Adrenal gland (tissue), 9 donors: ENCODE measurements at regions not wholly inside any gene's neighbourhood (a gene's known extent, or its start where the extent isn't known, plus 50 kb on each side); places are given as distances from the start of the nearest gene placed in this dataset.

Source experiments
- DNase-seq, 7 donors: peaks; one replicate each; pipeline ENCODE4 v3.0.0-alpha.2; 2019 to 2020
- H3K27ac ChIP-seq, 5 donors: fragments of 200-600 bp; sonication (generic) in 4 of 5; 1 replicate in 3 of 5; 2 replicates in 2 of 5; pipeline versions ENCODE4 v1.5.1 to v1.8.0; 2016 to 2020; ENCODE audit warnings: mild to moderate bottlenecking in 1 of 5
- H3K27me3 ChIP-seq: fragments of 200-600 bp; 2 replicates; pipeline ENCODE4 v1.8.0; 2021
- H3K36me3 ChIP-seq, 2 donors: fragments of 200-600 bp; replicated peaks in 1 of 2; 1 replicate in 1 of 2; 2 replicates in 1 of 2; pipeline versions ENCODE4 v1.5.1 to v1.8.0; 2018 to 2022
- H3K4me1 ChIP-seq, 2 donors: fragments of 200-600 bp; replicated peaks in 1 of 2; 1 replicate in 1 of 2; 2 replicates in 1 of 2; pipeline versions ENCODE4 v1.5.1 to v1.8.0; 2018 to 2021
- H3K4me3 ChIP-seq, 4 donors: fragments of 200-600 bp; sonication (generic) in 3 of 4; one replicate each; pipeline ENCODE4 v1.5.1; 2016 to 2018
- H3K9me3 ChIP-seq, 3 donors: fragments of 200-600 bp; sonication (generic) in 1 of 3; replicated peaks in 1 of 3; 1 replicate in 2 of 3; 2 replicates in 1 of 3; pipeline versions ENCODE4 v1.5.1 to v1.8.0; 2016 to 2021
- POLR2A ChIP-seq, 2 donors: fragments of 450-650 bp; IDR thresholded peaks; one replicate each; pipeline ENCODE4 v1.6.1; 2017; ENCODE audit warnings: antibody characterized with exemption in 2 of 2, mild to moderate bottlenecking in 2 of 2, moderate library complexity in 1 of 2
- WGBS, 4 donors: extraction: QIAGEN DNeasy Blood & Tissue Kit in 2 of 4; methylation state at CpG; one replicate each; pipeline versions ENCODE4 v1.1.5 to v1.1.7; 2013 to 2017; 5-methylcytosine and 5-hydroxymethylcytosine counted together
- intact Hi-C, 2 donors: fragments of 100-400 bp; cut with DNase I; formaldehyde crosslinking; loops; one replicate each; pipeline versions ENCODE4 v1.14.1 to v1.15.0; 2022 to 2023
- TF ChIP-seq, protein P1 (sequence below), 6 experiments: fragments of 450-650 bp in 4 of 6; fragments of 200-600 bp in 2 of 6; sonication (generic) in 1 of 6; IDR thresholded peaks; 1 replicate in 5 of 6; 2 replicates in 1 of 6; pipeline versions ENCODE4 v1.5.1 to v1.8.0; 2016 to 2021; ENCODE audit warnings: antibody characterized with exemption in 6 of 6, mild to moderate bottlenecking in 2 of 6, moderate library complexity in 1 of 6
- donor health status: healthy with polysubstance abuse.
- donor health status: Bipolar disorder and iron deficiency.
- donor health status: DM: yes; HTN: yes; CAD: no.
- donor health status: DM: no; HTN: no; CAD: no.
- donor health status: DM: no; HTN: no; CAD: no.

DNA sequence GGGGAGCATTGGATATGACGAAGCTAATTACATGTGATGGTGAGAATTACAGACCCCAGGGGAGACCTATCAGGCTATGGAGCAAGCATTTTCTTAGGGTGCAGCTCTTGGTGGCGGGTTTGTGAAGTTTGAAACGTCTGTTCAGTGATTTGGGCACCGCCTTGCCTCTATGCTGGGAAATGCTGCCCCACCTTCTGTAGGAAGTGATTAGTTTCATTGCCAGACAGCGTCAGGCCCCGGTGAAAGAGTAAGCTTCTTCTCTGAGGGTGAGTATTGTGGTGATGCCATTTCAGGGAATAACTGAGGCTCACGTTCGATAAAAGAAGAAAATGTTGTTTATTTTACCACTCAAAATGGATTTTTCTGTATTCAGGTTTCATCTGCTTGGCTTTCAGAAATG lies 186.2 kb upstream of the CDH2 start:
- Histone ChIP-seq H3K9me3 (no peaks in the 10 kb centered on the region), H3K4me1 (no peaks in the 10 kb centered on the region), H3K27me3 (no peaks in the 10 kb centered on the region), H3K4me3 (no peak overlapping the region), H3K36me3 (no peaks in the 10 kb centered on the region), H3K27ac (no peak overlapping the region)
- TF ChIP-seq, protein P1, sequence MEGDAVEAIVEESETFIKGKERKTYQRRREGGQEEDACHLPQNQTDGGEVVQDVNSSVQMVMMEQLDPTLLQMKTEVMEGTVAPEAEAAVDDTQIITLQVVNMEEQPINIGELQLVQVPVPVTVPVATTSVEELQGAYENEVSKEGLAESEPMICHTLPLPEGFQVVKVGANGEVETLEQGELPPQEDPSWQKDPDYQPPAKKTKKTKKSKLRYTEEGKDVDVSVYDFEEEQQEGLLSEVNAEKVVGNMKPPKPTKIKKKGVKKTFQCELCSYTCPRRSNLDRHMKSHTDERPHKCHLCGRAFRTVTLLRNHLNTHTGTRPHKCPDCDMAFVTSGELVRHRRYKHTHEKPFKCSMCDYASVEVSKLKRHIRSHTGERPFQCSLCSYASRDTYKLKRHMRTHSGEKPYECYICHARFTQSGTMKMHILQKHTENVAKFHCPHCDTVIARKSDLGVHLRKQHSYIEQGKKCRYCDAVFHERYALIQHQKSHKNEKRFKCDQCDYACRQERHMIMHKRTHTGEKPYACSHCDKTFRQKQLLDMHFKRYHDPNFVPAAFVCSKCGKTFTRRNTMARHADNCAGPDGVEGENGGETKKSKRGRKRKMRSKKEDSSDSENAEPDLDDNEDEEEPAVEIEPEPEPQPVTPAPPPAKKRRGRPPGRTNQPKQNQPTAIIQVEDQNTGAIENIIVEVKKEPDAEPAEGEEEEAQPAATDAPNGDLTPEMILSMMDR (IDR thresholded peaks at IDR 0.05): no peak
- TF ChIP-seq POLR2A (IDR thresholded peaks at IDR 0.05): no peak
- DNase-seq: no peak
- WGBS, 4 donors: 78 to 86% (median 84%) methylated on average over 8 of the region's 8 CpGs
- intact Hi-C loops: no loop called here

- Histone ChIP-seq H3K9me3 (no peaks in the 10 kb centered on the region), H3K4me3 (no peak overlapping the region), H3K27me3 (no peaks in the 10 kb centered on the region), H3K27ac (no peak overlapping the region), H3K4me1 (no peaks in the 10 kb centered on the region), H3K36me3 (no peaks in the 10 kb centered on the region)
- WGBS, 4 donors: 79 to 88% (median 81%) methylated on average over 4 of the region's 4 CpGs
- DNase-seq: no peak
- no peak for TF ChIP-seq POLR2A (IDR thresholded peaks at IDR 0.05)
- TF ChIP-seq, protein P1 (IDR thresholded peaks at IDR 0.05): no peak
- intact Hi-C loops: no loop called here
Observed at GRCh38 chr18:28359176-28359575, 182.2 kb upstream of the CDH2 start.

GRCh38 chr18:28357766-28358401 lies 181.0 kb upstream of the CDH2 start:
- H3K4me1 ChIP-seq: no peaks in the 10 kb centered on the region
- intact Hi-C loops: no loop called here
- no peak overlapping the region for H3K4me3 ChIP-seq
- TF ChIP-seq POLR2A (IDR thresholded peaks at IDR 0.05): no peak
- TF ChIP-seq, protein P1 (IDR thresholded peaks at IDR 0.05): no peak
- H3K9me3 ChIP-seq: no peaks in the 10 kb centered on the region
- H3K27me3 ChIP-seq: no peaks in the 10 kb centered on the region
- no peaks in the 10 kb centered on the region for H3K36me3 ChIP-seq
- WGBS, 4 donors: 76 to 80% (median 78%) methylated on average over 5 to 6 of the region's 6 CpGs
- H3K27ac ChIP-seq: no peak overlapping the region
- no peak for DNase-seq

- no peak for TF ChIP-seq POLR2A (IDR thresholded peaks at IDR 0.05)
- TF ChIP-seq, protein P1 (IDR thresholded peaks at IDR 0.05): no peak
- H3K9me3 ChIP-seq: no peaks in the 10 kb centered on the region
- no peaks in the 10 kb centered on the region for H3K36me3 ChIP-seq
- intact Hi-C loops: no loop called here
- no peaks in the 10 kb centered on the region for H3K4me1 ChIP-seq
- no peak overlapping the region for H3K4me3 ChIP-seq
- no peak overlapping the region for H3K27ac ChIP-seq
- 63 to 85% (median 83%) methylated on average over 7 of the region's 7 CpGs for whole genome bisulfite sequencing, 4 donors
- no peak for DNase-seq
- H3K27me3 ChIP-seq: no peaks in the 10 kb centered on the region
Observed at GRCh38 chr18:28350821-28351220, 173.9 kb upstream of the CDH2 start.
